ENCODE measurements at regions not wholly inside any gene's neighbourhood (a gene's known extent, or its start where the extent isn't known, plus 50 kb on each side); places are given as distances from the start of the nearest gene placed in this dataset.

DNA sequence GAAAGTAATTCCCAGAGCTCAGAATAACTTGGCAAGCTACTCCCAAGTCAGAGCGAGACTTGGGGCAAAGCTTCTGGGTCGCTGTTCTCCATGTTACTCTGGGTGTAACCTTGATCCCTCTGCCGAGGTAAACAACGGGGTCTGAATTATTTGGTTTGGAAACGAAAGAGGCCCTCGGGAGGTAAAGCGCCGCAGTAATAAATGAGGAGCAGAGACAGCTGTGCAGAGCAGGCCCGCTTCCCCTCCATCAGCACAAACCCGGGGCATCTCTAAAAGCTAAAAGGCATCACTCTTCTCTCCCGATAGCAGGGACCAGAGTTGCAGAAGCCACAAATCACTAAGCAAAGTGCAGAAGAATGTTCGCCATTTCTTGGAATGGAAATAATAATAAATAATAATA is 561.5 kb downstream of the BCOR start:
- H3K36me3 ChIP-seq (ENCODE audit: control insufficient read depth in 1 of 2, insufficient read depth in 2 of 2, low read length in 2 of 2), result no peaks in the 10 kb centered on the region
- H3K79me2 ChIP-seq (ENCODE audit: insufficient read depth, low read length), result no peaks in the 10 kb centered on the region
- no peak overlapping the region for H2AFZ ChIP-seq (ENCODE audit: low read depth, low read length, poor library complexity, severe bottlenecking)
- H3K9ac ChIP-seq (ENCODE audit: low read length), result no peak overlapping the region
- DNase-seq (ENCODE audit: low read depth, low spot score) (no peak), ATAC-seq (no peak)
- intact Hi-C loops (cut with micrococcal nuclease), result no loop called here
- no peak overlapping the region for H3K4me2 ChIP-seq (ENCODE audit: low read length)
- H3K9me2 ChIP-seq (ENCODE audit: insufficient read depth), result no peaks in the 10 kb centered on the region
- BruUV-seq (replicated peaks), result no TSS peak
- H3K27ac ChIP-seq (ENCODE audit: low read depth, low read length), result no peak overlapping the region
- peaks cover 14% of the 10 kb centered on the region; the same call in 1 of the 2 replicates for H3K27me3 ChIP-seq (ENCODE audit: insufficient read depth, low read length)
- H3K4me3 ChIP-seq (replicated peaks in 1 of 2; ENCODE audit: low read depth in 1 of 2, low read length in 2 of 2), result no peak overlapping the region
- RAD21 ChIA-PET (ENCODE audit: low non-redundant PET in 1 of 2, low total read pairs in 2 of 2, uncharacterized antibody in 2 of 2, unreplicated experiment in 2 of 2), result no interaction called here
- H3K9me3 ChIP-seq (ENCODE audit: control insufficient read depth in 1 of 2, insufficient read depth in 1 of 2, low read depth in 1 of 2, low read length in 2 of 2), result no peaks in the 10 kb centered on the region
- TF ChIP-seq SP1 (IDR thresholded peaks at IDR 0.05; ENCODE audit: low read depth) (no peak), EZH2 (IDR thresholded peaks at IDR 0.05) (no peak), MAX (IDR thresholded peaks at IDR 0.05) (no peak), EGR1 (IDR thresholded peaks at IDR 0.05; ENCODE audit: low read depth) (no peak), SRF (IDR thresholded peaks at IDR 0.05; ENCODE audit: low read depth) (no peak), CEBPB (IDR thresholded peaks at IDR 0.05; ENCODE audit: low read depth) (no peak), FOSL1 (IDR thresholded peaks at IDR 0.05; ENCODE audit: low read depth) (no peak), SIN3A (IDR thresholded peaks at IDR 0.05; ENCODE audit: low read depth) (no peak)
- TF ChIP-seq, protein P1, sequence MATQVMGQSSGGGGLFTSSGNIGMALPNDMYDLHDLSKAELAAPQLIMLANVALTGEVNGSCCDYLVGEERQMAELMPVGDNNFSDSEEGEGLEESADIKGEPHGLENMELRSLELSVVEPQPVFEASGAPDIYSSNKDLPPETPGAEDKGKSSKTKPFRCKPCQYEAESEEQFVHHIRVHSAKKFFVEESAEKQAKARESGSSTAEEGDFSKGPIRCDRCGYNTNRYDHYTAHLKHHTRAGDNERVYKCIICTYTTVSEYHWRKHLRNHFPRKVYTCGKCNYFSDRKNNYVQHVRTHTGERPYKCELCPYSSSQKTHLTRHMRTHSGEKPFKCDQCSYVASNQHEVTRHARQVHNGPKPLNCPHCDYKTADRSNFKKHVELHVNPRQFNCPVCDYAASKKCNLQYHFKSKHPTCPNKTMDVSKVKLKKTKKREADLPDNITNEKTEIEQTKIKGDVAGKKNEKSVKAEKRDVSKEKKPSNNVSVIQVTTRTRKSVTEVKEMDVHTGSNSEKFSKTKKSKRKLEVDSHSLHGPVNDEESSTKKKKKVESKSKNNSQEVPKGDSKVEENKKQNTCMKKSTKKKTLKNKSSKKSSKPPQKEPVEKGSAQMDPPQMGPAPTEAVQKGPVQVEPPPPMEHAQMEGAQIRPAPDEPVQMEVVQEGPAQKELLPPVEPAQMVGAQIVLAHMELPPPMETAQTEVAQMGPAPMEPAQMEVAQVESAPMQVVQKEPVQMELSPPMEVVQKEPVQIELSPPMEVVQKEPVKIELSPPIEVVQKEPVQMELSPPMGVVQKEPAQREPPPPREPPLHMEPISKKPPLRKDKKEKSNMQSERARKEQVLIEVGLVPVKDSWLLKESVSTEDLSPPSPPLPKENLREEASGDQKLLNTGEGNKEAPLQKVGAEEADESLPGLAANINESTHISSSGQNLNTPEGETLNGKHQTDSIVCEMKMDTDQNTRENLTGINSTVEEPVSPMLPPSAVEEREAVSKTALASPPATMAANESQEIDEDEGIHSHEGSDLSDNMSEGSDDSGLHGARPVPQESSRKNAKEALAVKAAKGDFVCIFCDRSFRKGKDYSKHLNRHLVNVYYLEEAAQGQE (IDR thresholded peaks at IDR 0.05; ENCODE audit: low read depth), result no peak
- POLR2A ChIA-PET, result no interaction called here
- H4K20me1 ChIP-seq (ENCODE audit: insufficient read depth), result no peaks in the 10 kb centered on the region
- H3K4me1 ChIP-seq (ENCODE audit: control insufficient read depth in 1 of 2, insufficient read depth in 2 of 2, low read length in 2 of 2), result no peaks in the 10 kb centered on the region
- CTCF ChIA-PET, result no interaction called here

All from HCT116 (cell line).